Colonic mucosa (tissue), 4 donors: ENCODE measurements at regions not wholly inside any gene's neighbourhood (a gene's known extent, or its start where the extent isn't known, plus 50 kb on each side); places are given as distances from the start of the nearest gene placed in this dataset.

Experiments
- DNase-seq: peaks from one replicate; pipeline ENCODE4 v3.0.0-alpha.2; 2020
- H3K27ac ChIP-seq: fragments of 200-600 bp; one replicate; pipeline ENCODE4 v1.8.0; 2021
- H3K27me3 ChIP-seq: fragments of 200-600 bp; one replicate; pipeline ENCODE4 v1.8.0; 2021
- H3K36me3 ChIP-seq: fragments of 200-600 bp; one replicate; pipeline ENCODE4 v1.8.0; 2021
- H3K4me1 ChIP-seq: fragments of 200-600 bp; one replicate; pipeline ENCODE4 v1.8.0; 2021; ENCODE audit warnings: mild to moderate bottlenecking
- H3K4me3 ChIP-seq: fragments of 200-600 bp; one replicate; pipeline ENCODE4 v1.8.0; 2021
- H3K9ac ChIP-seq, 2 donors: one replicate each; pipeline ENCODE4 v1.7.0; 2013; ENCODE audit warnings: control low read depth in 2 of 2, low read depth in 2 of 2, low read length in 2 of 2
- H3K9me3 ChIP-seq: fragments of 200-600 bp; one replicate; pipeline ENCODE4 v1.8.0; 2021
- CTCF ChIP-seq: fragments of 200-600 bp; IDR thresholded peaks from one replicate; pipeline ENCODE4 v1.8.0; 2022; ENCODE audit warnings: antibody characterized with exemption, mild to moderate bottlenecking
- intact Hi-C: fragments of 100-400 bp; cut with DNase I; formaldehyde crosslinking; loops from one replicate; pipeline ENCODE4 v1.14.1; 2022
- donor health status: healthy.
- donor health status: DM: no; HTN: no; CAD: no.
- donor health status: DM: no; HTN: no; CAD: no.

GRCh38 chr11:36748836-36749235, 150.8 kb upstream of the RAG2 start:
- intact Hi-C loops: loop anchor here (5.0 kb wide), 1 partner anchor 187 kb away; no protein-coding TSS in a partner anchor

GRCh38 chr11:36746886-36747710, 149.1 kb upstream of the RAG2 start:
- DNase-seq: peak; percentile 93
- no peaks in the 10 kb centered on the region for H3K27me3 ChIP-seq
- TF ChIP-seq CTCF: peak; percentile 99
- H3K36me3 ChIP-seq: no peaks in the 10 kb centered on the region
- H3K27ac ChIP-seq: no peak overlapping the region
- no peaks in the 10 kb centered on the region for H3K9me3 ChIP-seq
- no peak overlapping the region for H3K9ac ChIP-seq
- H3K4me3 ChIP-seq: no peak overlapping the region
- H3K4me1 ChIP-seq: no peaks in the 10 kb centered on the region
- intact Hi-C loops: loop anchor here (5.0 kb wide), 1 partner anchor 185 kb away; no protein-coding TSS in a partner anchor

More at GRCh38 chr11:36748836-36749235, 150.8 kb upstream of the RAG2 start:
- Histone ChIP-seq H3K9me3 (no peaks in the 10 kb centered on the region), H3K4me1 (no peaks in the 10 kb centered on the region), H3K4me3 (no peak overlapping the region), H3K27ac (no peak overlapping the region), H3K27me3 (no peaks in the 10 kb centered on the region), H3K36me3 (no peaks in the 10 kb centered on the region), H3K9ac (no peak overlapping the region)
- no peak for DNase-seq
- no peak for TF ChIP-seq CTCF

- intact Hi-C loops: loop anchor here (2.0 to 5.0 kb wide), 2 partner anchors 42 to 182 kb away; no protein-coding TSS in a partner anchor
- TF ChIP-seq CTCF: peak; percentile 61
- Histone ChIP-seq H3K27me3 (no peaks in the 10 kb centered on the region), H3K4me1 (no peaks in the 10 kb centered on the region), H3K27ac (no peak overlapping the region), H3K9ac (no peak overlapping the region), H3K9me3 (no peaks in the 10 kb centered on the region), H3K4me3 (no peak overlapping the region), H3K36me3 (no peaks in the 10 kb centered on the region)
- DNase-seq: peak; percentile 74
These were observed 146.5 kb upstream of the RAG2 start for GRCh38 chr11:36744375-36745168.

GRCh38 chr11:36743039-36743438, 145.0 kb upstream of the RAG2 start:
- Histone ChIP-seq H3K9ac (no peak overlapping the region), H3K9me3 (no peaks in the 10 kb centered on the region), H3K27me3 (no peaks in the 10 kb centered on the region), H3K27ac (no peak overlapping the region), H3K4me3 (no peak overlapping the region), H3K36me3 (no peaks in the 10 kb centered on the region), H3K4me1 (no peaks in the 10 kb centered on the region)
- DNase-seq: no peak
- no peak for TF ChIP-seq CTCF
- intact Hi-C loops: no loop called here

GRCh38 chr11:36741515-36741914, 143.5 kb upstream of the RAG2 start:
- TF ChIP-seq CTCF: no peak
- no peak overlapping the region for H3K27ac ChIP-seq
- no peaks in the 10 kb centered on the region for H3K4me1 ChIP-seq
- no peaks in the 10 kb centered on the region for H3K27me3 ChIP-seq
- H3K4me3 ChIP-seq: no peak overlapping the region
- H3K9ac ChIP-seq: no peak overlapping the region
- DNase-seq: no peak
- H3K9me3 ChIP-seq: no peaks in the 10 kb centered on the region
- H3K36me3 ChIP-seq: no peaks in the 10 kb centered on the region
- intact Hi-C loops: no loop called here
